GM21576 (cell line): ENCODE measurements at regions not wholly inside any gene's neighbourhood (a gene's known extent, or its start where the extent isn't known, plus 50 kb on each side); places are given as distances from the start of the nearest gene placed in this dataset.
"Not testable (repeated sequence)": the region's sequence is repeated elsewhere in the genome, so short reads cannot be mapped to it uniquely, and the experiment has no call there.

Source experiments
- ATAC-seq: cut with Tn5 transposase; IDR thresholded peaks from one replicate; pipeline ENCODE4 v1.9.1; 2021; ENCODE audit warnings: mild to moderate bottlenecking, moderate library complexity; ENCODE audit not compliant: unreplicated experiment

DNA sequence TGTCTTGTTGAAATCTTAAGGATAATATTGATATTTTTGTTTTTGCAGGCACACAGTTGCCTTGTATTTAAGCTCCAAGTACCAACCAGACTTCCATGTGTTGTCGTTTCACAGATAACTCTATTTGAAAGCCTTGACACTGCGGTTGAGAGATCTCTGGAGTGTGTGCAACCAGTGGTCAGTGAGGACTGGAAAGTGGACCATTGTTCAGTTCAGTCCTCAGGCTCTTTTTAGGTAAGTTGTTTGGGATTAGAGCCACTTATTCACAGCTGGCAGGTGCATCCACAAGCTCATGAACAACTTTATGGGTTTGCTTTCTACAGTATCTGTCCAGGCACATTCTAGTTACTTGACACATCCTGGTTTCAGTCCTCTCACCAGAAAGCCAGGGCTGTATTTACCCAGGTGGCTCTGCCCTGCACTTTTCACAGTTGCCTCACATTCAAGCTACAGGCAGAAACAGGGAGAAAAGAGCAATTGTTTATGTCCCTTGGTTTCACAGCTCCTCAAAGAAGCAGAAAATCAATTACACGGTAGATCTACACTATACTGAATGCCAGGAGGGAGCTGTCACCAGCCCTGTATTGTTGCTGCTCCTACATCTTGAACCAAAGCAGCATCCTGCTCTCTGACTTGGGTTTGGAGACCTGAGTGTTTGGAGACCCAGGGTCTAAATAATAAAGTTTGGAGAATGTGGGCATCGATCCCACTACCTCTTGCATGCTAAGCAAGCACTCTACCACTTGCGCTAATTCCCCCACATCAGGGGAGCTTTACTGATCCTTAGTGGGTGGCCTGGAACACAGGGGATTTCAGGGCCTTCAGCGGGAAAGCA lies 543.3 kb downstream of the PRIM2 start:
- ATAC-seq: not testable (repeated sequence)

DNA sequence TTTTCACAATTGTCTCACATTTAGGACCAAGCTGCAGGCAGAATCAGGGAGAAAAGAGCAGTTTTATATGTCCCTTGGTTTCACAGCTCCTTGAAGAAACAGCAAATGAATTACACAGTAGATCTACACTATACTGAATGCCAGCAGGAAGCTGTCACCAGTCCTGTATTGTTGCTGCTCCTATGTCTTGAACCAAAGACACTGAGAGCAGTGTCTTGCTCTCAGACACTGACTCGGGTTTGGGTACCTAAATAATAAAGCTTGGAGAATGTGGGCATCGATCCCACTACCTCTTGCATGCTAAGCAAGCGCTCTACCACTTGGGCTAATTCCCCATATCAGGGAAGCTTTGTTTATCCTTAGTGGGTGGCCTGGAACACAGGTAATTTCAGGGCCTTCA lies 552.7 kb downstream of the PRIM2 start:
- ATAC-seq: not testable (repeated sequence)

DNA sequence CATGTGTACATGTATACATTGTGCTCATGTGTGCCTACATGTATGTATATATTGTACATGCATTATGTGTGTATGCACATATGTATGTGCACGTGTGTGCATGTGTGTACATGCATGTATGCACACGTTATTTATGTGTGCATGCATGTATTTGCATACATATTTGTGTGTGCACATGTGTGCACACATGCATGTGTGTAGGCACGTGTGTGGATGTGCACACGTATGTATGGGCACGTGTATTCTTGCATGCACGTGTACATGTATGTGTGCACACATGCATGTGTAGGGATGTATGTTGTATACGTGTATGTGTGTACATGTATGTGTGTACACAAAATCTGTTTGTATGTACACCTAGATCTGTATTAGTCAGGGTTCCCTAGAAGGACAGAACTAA lies 556.0 kb downstream of the PRIM2 start:
- not testable (repeated sequence) for ATAC-seq

DNA sequence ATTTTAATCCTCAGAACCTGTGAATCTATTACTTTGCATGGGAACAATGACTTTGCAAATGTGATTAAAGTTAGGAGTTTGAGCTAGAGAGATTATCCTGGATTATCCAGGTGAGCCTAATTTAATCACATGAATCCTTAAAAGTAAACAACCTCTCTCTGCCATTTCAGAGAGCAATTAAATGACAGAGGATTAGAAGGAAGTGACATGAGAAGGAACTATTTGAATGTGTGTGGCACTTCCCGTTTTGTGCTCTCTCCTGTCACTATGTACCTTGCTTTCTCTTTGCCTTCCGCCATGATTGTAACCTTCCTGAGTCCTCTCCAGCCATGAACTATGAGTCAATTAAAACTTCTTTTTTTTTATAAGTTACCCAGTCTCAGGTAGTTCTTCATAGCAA lies 559.2 kb downstream of the PRIM2 start:
- not testable (repeated sequence) for ATAC-seq

DNA sequence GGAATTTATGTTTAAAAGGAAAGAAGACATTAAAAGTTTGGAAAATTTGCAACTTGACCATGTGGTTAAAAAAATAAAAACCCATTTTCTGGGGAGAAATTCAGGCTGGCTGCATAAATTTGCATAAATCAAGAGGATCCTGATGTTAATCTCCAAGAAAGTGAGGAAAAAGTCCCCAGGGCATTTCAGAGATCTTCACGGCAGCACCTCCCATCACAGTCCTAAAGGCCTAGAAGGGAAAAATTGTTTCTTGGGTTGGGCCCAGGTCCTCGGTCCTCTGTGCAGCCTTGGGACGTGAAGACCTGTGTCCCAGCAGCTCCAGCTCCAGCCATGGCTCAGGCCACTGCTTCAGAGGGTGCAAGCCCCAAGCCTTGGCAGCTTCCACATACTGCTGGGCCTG lies 560.3 kb downstream of the PRIM2 start:
- ATAC-seq: not testable (repeated sequence)

DNA sequence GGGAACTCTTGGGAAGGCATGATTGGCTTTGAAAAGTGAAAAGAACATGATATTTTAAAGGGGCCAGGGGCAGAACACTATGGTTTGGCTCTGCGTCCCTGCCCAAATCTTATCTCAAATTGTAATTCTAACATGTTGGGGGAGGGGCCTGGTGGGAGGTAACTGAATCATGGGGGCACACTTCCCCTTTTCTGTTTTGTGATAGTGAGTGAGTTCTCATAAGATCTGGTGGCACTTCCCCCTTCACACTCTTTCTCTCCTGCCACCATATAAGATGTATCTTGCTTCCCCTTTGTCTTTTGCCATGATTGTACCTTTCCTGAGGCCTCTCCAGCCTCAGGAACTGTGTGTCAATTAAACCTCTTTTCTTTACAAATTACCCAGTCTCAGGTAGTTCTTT lies 561.4 kb downstream of the PRIM2 start:
- not testable (repeated sequence) for ATAC-seq

DNA sequence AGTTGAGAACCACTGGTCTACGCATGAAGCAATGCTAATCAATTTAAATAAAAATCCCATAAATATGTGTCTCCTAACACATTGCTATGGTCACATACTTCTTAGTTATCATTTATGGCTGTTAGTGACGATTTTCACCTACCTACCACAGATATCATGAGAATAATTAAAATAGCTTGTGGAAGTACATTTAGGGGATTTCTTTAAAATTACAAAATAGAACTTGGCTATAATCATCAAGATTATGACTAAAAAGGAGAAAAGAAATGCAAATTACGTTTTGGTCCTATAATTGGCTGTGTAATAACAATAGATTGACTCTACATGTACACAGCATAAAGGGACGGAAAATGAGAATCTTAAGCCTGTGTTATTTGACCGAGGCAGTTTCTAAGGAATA lies 581.4 kb downstream of the PRIM2 start:
- ATAC-seq: peak; percentile 66

DNA sequence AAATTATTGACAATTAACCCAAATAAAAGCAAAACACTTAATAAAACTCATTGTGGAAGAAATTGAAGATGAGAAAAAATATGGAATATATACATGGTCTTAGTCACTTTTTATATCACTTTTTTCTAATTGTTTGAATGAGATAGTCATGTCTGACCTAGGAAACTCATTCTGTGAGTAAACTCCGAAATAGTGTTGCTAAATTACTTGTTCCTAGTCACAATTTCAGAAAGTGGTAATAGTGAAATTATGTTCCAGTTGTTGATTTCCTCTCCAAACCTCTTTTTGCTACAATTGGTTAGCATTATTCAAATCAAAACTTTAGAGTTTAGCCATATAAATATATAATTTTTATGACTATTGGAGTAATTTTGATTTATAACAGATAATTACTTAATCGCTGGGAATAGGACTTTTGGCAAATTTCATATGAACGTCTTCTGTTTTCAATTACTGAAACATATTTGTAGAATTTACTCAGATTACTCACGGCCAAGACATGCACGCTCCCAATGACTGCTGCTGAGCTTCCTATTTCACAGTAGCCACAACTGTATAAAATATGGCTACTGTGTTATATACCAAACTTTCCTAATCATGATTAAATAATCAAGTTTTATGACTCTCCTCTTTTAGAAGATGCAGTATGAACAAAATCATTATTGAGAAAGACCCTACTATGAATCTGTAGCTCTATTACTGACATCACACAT lies 583.4 kb downstream of the PRIM2 start:
- peak; percentile 48 for ATAC-seq

DNA sequence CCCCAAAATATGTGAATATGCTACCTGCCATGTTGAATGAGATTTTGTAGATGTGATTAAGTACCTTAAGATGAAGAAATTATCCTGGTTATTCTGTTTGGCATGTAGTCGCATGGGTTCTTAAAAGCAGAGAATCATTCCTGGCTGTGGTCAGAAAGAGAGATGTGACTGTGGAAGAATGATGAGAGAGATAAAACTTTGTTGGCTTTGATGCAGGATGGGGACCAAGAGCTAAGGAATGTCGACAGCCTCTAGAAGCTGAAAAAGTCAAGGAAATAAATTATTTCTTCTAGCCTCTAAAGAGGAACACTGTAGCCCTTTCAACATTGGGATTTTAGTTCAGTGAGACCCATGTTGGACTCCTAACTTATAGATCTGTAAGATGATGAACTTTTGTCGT lies 584.0 kb downstream of the PRIM2 start:
- ATAC-seq: not testable (repeated sequence)

DNA sequence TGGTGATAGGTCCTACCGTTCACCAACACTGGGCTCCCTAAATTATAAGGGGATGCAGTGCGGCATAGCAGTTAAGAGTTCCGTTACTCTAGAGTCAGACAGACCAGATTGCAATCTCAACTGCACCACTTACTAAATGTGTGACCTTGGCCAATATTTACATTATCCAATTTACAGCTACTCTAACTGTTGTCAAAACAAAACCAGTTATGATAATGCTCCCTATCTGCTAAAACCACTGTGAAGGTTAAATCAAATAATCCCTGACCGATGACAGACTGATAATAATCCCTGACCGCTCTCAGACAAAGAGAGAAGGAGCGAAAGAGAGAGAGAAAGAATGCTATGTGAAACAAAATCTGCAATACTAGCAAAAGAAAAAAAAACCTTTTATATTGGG lies 586.9 kb downstream of the PRIM2 start:
- not testable (repeated sequence) for ATAC-seq

DNA sequence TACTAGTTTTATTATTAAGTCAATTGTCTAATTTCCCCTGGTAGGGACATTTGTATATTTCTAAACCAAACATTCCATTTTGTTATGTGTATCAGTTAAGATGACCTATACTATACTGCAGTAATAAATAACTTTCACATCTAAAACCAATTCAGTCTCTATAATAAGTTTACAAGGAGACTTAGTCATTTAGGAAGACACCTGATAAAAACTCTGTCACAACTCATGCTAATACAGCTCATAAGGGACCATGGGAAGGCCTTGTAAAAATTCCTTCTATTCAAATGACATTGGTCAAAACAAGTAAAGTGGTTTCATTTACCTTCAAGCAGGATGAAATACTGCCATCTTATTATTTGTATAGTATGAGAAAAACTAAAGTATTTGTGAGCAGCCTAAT lies 597.9 kb downstream of the PRIM2 start:
- ATAC-seq: not testable (repeated sequence)

DNA sequence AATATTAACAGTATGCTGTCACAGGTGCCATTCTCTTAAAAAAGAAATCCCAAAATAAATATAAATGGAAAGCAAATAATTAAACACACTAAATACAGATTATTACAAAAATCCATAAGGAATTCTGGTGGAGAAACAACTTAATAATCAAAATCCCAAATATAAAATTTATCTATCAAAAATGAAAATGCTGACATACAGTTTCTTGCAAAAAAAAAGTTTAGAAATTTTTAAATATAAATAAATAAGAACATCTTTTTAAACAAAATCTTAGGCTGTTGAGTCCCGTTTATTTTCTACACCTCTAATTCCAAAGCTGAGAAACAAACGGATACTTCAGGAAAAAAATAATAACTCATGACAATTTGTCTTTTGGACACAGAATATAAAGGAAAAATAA lies 625.5 kb downstream of the PRIM2 start:
- ATAC-seq: not testable (repeated sequence)

DNA sequence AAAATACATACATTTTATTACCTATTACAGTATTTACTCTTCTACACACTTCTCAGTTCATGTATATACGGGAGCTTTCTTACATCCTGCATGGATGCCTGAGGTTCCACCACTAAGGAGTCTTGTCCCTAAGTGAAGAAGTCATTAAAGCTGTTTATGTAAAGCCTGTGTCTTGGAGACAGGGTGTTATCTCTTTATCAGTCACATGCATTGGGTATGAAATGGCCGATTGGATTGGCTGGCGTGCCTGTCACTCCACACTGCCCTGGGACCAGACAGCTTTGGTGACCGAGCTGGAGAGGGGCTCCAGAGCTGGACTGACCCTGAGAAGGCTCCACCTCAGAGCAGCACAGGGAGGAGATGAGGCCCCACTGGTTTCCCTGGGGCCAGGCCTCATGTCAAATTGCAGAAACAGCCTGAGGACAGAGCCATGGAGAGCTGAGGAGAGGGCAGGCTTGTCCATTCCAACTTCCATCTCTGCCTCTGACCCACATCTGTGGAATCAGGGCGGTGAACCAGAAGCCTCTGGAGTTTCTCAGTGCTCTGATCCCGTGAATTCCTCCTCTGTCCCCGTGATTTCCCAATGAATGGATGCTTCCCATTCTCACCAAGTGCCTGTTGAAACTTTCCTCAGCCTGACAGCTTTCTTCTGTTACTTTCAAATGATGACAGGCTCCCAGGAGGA lies 628.8 kb downstream of the PRIM2 start:
- not testable (repeated sequence) for ATAC-seq

DNA sequence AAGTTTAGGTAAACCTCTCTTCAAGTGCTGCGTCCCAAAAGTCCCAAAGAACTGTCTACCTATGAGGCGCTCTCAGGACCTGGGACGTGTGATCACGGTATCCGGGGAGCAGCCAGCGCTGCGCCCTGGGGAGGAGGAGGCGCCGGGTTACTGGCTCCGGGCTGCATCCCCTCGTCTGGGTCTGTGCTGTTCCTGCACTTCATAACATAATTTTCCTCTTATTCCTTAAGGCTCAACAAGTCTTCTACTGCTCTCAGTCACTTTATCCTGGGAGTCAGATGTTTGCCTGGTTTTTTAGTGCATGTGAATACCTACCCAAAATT lies 629.3 kb downstream of the PRIM2 start:
- not testable (repeated sequence) for ATAC-seq

DNA sequence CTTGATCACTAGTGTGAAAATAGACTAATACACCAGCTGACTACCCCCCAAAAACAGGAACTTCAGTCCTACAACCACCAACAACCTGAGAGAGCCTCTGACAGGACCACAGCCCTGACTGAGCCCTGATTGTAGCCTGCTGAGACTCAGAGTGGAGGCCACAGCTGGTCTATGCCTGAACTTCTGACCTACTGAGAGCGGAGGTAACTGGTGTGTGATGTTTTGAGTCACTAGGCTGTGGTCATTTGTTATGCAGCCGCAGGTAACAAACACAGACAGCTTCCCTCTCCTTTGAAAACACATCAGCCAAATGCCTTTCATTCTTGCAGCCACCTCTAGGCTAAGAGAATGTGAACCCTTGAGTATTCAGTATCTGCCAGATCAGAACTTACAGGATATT lies 631.1 kb downstream of the PRIM2 start:
- not testable (repeated sequence) for ATAC-seq

DNA sequence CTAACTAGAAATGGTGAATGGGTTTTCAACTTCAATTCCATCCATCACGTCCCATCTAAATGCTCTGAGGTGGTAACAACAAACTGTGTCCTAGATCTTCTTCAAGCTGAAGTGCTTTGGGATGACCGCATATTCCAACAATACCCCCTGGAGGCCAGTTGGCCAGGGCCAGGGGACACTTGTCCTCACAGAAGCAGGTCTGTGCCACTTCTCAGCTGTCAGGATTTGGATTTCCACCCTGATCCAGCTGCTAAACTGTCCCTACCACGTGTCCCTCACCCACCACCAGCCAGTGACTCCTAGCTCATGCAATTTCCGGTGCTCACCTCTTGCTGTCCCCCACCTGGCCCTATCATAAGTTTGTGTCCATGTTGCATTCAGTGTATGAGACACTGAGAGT lies 633.0 kb downstream of the PRIM2 start:
- not testable (repeated sequence) for ATAC-seq

DNA sequence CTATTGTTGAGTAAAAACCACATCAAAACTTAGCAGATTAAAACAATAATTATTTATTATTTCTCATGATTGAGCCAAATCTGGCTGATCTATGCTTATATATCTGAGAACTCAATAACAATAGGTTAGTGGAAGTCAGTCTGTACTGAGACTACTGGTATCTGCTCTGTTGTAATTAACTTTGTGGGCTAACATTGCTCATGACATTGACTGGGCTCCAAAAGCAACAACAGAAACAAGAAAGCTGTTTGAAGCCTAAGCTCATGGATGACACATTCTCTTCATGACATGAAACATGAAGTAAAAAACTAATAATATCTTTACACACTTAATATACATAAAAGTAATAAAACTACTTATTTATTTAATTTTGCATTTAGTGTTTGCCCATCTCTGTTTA lies 649.3 kb downstream of the PRIM2 start:
- not testable (repeated sequence) for ATAC-seq

DNA sequence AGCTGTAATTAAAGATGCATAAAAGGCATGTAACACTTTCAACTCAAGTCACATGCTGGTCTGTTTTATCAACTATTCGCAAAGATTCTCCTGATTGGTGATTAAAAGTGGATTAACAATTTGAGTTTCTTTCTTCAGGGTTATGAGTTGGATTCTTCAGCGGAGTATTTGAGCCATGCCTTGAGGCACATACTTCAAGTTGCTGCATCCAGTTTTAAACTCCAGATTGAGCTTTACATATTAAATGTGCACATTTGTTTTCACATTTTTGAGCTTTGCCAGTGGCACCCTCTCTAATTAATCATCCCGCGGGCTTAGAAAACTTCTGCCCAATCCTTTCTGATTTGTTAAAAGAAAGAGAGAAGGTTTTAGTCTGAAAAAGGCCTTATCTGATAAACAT lies 654.5 kb downstream of the PRIM2 start:
- ATAC-seq: not testable (repeated sequence)

DNA sequence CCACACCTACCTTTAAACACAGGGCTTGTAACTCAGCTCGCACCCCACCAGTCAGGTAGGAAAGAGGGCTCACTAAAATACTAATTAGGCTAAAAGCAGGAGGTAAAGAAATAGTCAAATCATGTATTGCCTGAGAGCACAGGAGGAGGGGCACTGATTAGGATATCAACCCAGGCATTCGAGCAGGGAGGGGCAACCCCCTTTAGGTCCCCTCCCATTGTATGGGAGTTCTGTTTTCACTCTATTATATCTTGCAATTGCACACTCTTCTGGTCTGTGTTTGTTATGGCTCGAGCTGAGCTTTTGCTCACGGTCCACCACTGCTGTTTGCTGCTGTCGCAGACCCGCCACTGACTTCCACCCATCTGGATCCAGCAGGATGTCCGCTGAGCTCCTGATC lies 657.2 kb downstream of the PRIM2 start:
- no peak for ATAC-seq

DNA sequence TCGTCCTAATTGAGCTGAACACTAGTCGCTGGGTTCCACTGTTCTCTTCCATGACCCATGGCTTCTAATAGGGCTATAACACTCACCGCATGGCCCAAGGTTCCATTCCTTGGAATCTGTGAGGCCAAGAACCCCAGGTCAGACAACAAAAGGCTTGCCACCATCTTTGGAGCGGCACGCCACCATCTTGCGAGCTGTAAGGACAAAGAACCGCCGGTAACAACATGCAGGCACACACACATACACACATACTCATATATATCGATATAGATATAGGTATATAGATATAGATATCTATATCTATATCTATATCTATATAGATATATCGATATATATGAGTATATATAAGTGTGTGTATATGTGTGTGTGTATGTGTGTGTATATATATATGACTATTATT lies 657.7 kb downstream of the PRIM2 start:
- ATAC-seq: not testable (repeated sequence)

DNA sequence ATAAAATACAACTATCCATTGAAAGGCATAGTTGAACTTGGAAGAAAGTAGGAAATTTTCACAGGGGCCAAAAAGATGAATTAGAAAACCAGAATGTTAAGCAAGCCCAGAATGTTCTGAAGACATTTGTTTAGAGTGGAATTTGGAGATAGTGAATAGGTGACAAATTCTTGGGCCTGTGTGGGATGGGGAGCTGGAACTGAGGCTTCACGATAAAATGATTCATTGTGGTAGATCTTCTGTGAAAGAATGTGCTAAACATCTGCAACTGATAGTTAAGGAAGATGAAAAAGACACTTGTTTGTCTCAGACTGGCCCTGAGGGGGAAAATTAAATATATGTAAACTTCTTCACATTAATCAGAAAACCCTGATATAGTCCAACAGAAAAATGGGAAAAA lies 658.9 kb downstream of the PRIM2 start:
- ATAC-seq: not testable (repeated sequence)

DNA sequence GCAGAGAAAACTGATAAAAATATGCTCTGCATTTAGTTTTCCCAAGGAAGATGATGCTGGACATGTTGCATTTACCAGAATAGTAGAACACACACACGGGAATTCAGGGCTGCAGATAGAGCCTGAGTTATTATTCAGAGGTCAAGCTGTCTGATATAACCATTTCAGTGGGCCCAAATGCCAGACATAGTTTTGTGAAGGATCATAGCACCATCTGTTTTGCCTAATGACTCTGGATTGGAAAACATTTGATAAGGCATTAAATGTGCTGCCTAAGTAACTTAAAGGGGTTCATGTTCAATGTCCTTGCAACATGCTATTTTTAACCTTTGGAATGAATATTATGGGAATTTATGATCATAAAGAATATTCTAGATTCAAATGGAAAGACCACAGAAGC lies 666.2 kb downstream of the PRIM2 start:
- not testable (repeated sequence) for ATAC-seq
